Heart left ventricle (tissue), 16 donors: ENCODE measurements at regions not wholly inside any gene's neighbourhood (a gene's known extent, or its start where the extent isn't known, plus 50 kb on each side); places are given as distances from the start of the nearest gene placed in this dataset.
A peak's percentile ranks its signal among the peaks of the same experiment; 100 is the strongest.
"Not testable (repeated sequence)": the region's sequence is repeated elsewhere in the genome, so short reads cannot be mapped to it uniquely, and the experiment has no call there.

Source experiments
- ATAC-seq, 4 donors: fragments of 200-7000 bp; cut with Tn5 transposase; one replicate each; pipeline ENCODE4 v1.9.1; 2020 to 2022; ENCODE audit warnings: moderate library complexity in 4 of 4, mild to moderate bottlenecking in 3 of 4, moderate number of reproducible peaks in 1 of 4
- DNase-seq, 5 donors: peaks; one replicate each; pipeline ENCODE4 v3.0.0-alpha.2; 2020
- H3K27ac ChIP-seq, 12 donors: fragments of 200-600 bp; sonication (generic) in 4 of 12; one replicate each; pipeline versions ENCODE4 v1.5.0 to v1.8.0; 2016 to 2022; ENCODE audit warnings: mild to moderate bottlenecking in 2 of 12
- H3K27me3 ChIP-seq, 9 donors: fragments of 200-600 bp; sonication (generic) in 2 of 9; one replicate each; pipeline versions ENCODE4 v1.5.1 to v1.8.0; 2016 to 2022; ENCODE audit warnings: mild to moderate bottlenecking in 3 of 9
- H3K36me3 ChIP-seq, 9 donors: fragments of 200-600 bp; sonication (generic) in 2 of 9; one replicate each; pipeline versions ENCODE4 v1.5.0 to v1.8.0; 2018 to 2022; ENCODE audit warnings: mild to moderate bottlenecking in 2 of 9
- H3K4me1 ChIP-seq, 12 donors: fragments of 200-600 bp; sonication (generic) in 4 of 12; one replicate each; pipeline versions ENCODE4 v1.5.0 to v1.8.0; 2016 to 2022; ENCODE audit warnings: mild to moderate bottlenecking in 3 of 12
- H3K4me3 ChIP-seq, 12 donors: fragments of 200-600 bp; sonication (generic) in 4 of 12; one replicate each; pipeline versions ENCODE4 v1.5.0 to v1.8.0; 2017 to 2022; ENCODE audit warnings: mild to moderate bottlenecking in 9 of 12, moderate library complexity in 4 of 12
- H3K9me3 ChIP-seq, 12 donors: fragments of 200-600 bp; sonication (generic) in 4 of 12; one replicate each; pipeline versions ENCODE4 v1.5.0 to v1.8.0; 2016 to 2022; ENCODE audit warnings: mild to moderate bottlenecking in 1 of 12
- WGBS, 4 donors: extraction: QIAGEN DNeasy Blood & Tissue Kit in 2 of 4; methylation state at CpG; one replicate each; pipeline versions ENCODE4 v1.1.5 to v1.1.7; 2013 to 2018; 5-methylcytosine and 5-hydroxymethylcytosine counted together
- intact Hi-C, 10 donors: fragments of 100-400 bp; cut with DNase I; formaldehyde crosslinking; loops; one replicate each; pipeline versions ENCODE4 v1.11.1 to v1.14.2; 2022
- TF ChIP-seq, protein P1 (sequence below), 12 donors: fragments of 200-600 bp; sonication (generic) in 4 of 12; IDR thresholded peaks; one replicate each; pipeline versions ENCODE4 v1.5.0 to v1.8.0; 2018 to 2022; ENCODE audit warnings: antibody characterized with exemption in 12 of 12, mild to moderate bottlenecking in 5 of 12
- donor health status: ischemic (EF 13 %, LVEDD 7.1; RV severe dilation, severe dysfunction).
- donor health status: healthy with polysubstance abuse.
- donor health status: DM: no; HTN: yes; CAD: no.
- donor health status: DM: no; HTN: no; CAD: no.
- donor health status: ischemic (EF 25% LVEDD 6.9; RV normal size, moderate dysfunction).
- donor health status: ischemic (EF 25% LVEDD 5.7; RV mildly dilated, moderate dysfunction).
- donor health status: healthy.
- donor health status: DM: yes; HTN: yes; CAD: no.
- donor health status: ischemic (EF 35%, LVEDD 5.7; RV mildly dilated, moderate dysfunction).
- donor health status: nonischemic (EF 11% LVEDD 7.7; RV severe dilation, severe dysfunction).
- donor health status: DM: yes; HTN: yes; CAD: no.
- donor health status: PGD.
- donor health status: ischemic (EF 29% LVEDD 5.4; RV normal size, mild dysfunction).
- donor health status: nonischemic (EF 23%, LVEDD 6.1; RV moderate dilation, normal function).

DNA sequence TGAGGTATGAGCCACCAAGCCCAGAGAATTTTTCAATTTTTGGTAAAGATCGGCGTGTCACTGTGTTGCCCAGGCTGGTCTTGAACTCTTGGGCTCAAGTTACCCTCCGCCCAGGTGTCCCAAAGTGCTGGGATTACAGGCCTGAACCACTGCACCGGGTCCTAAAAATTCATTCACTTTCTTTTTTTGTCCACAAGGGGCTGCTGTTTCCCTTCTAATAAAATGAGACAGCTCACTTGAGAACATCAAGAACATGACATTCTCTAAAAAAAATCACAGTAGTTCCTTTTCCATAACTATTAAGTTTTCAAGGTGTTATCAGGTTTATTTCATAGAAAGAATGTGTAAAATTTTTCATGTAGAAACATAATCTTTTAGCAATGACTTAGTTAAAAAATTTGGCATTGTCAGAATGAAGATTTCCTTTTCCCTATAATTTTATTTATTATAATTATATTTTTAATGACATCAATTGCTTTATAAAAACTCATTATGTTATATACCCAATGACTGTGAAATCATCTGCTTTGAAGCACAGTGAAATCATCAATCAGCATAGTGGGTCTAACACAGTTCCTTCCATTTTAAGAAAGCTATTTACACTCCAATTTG lies 1723.8 kb upstream of the DEFB115 start:
- not testable (repeated sequence) for H3K9me3 ChIP-seq, ATAC-seq, H3K27ac ChIP-seq, H3K27me3 ChIP-seq, H3K4me1 ChIP-seq, H3K4me3 ChIP-seq, DNase-seq, H3K36me3 ChIP-seq
- TF ChIP-seq, protein P1, sequence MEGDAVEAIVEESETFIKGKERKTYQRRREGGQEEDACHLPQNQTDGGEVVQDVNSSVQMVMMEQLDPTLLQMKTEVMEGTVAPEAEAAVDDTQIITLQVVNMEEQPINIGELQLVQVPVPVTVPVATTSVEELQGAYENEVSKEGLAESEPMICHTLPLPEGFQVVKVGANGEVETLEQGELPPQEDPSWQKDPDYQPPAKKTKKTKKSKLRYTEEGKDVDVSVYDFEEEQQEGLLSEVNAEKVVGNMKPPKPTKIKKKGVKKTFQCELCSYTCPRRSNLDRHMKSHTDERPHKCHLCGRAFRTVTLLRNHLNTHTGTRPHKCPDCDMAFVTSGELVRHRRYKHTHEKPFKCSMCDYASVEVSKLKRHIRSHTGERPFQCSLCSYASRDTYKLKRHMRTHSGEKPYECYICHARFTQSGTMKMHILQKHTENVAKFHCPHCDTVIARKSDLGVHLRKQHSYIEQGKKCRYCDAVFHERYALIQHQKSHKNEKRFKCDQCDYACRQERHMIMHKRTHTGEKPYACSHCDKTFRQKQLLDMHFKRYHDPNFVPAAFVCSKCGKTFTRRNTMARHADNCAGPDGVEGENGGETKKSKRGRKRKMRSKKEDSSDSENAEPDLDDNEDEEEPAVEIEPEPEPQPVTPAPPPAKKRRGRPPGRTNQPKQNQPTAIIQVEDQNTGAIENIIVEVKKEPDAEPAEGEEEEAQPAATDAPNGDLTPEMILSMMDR (IDR thresholded peaks at IDR 0.05), result peak in 7 of 12 donors; percentile 13 to 46 (median 32)
- WGBS, 4 donors, result 29 to 40% (median 33%) methylated on average over 4 of the region's 4 CpGs
- intact Hi-C loops, result loop anchor here in 2 of 10 donors (10.0 kb wide), 2 partner anchors 89 to 1971 kb away; no protein-coding TSS in a partner anchor

DNA sequence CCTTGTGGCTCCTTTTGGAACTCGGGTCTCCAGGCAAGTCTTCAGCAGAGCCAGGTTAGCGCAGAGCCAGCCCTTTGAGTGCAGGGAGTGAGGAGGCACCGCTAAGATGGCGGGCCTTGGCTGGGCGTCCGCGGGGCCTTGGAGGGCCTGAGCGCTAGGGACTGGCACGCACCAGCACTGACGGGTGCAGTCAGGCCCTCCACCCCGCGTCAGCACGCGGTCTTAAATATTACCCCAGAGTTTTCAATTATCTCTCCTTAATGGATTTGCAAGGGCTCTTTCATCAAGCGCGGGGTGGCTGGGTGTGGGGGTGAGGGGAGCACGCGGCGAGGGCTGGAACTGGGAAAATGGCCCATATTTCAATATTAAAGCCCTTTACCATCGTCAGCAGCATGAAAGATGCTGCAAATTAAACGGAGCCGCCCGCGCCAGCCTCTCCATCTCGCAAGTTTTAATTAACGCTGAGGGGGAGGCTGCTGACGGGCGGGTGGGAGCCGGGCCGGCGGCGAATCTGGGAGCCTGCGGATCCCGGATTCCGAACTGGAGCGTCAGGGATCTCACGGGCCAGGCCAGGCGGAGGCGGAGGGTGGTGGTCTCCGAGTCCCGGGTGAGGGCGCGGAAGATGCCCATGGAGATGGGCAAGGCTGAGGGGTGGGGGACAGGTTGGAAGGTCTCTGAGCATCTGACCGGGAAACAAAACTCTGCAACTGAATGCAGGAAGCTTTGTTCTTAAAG lies 1690.4 kb upstream of the DEFB115 start:
- H3K4me3 ChIP-seq, DNase-seq, H3K4me1 ChIP-seq, H3K36me3 ChIP-seq, ATAC-seq, H3K27ac ChIP-seq, intact Hi-C loops, H3K9me3 ChIP-seq, H3K27me3 ChIP-seq: not testable (repeated sequence)
- 35 to 75% (median 57%) methylated on average over 36 to 44 of the region's 44 CpGs for WGBS, 4 donors

DNA sequence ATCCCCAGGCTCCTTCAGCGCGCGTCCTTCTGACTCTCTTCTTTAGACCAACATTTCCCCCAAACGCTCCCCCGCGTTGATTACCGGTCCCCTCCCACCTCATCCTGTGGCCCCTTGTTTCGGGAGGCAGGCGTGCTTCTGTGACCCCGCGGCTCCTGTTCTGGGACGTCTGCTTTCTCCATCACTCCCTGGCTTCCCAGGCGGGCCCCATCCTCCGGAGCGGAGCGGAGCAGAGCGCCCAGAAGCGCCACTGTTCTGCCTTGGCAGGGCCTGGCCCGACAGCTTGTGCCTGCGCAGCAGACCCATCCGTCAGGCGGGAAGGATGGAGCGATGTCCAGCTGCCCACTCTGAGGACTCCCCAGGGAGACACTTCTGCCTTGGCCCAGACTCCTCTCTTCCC lies 1689.8 kb upstream of the DEFB115 start:
- intact Hi-C loops, ATAC-seq, DNase-seq, H3K4me3 ChIP-seq, H3K27me3 ChIP-seq, H3K27ac ChIP-seq, H3K36me3 ChIP-seq, H3K4me1 ChIP-seq, H3K9me3 ChIP-seq: not testable (repeated sequence)
- 26 to 69% (median 49%) methylated on average over 23 of the region's 23 CpGs for WGBS, 4 donors

DNA sequence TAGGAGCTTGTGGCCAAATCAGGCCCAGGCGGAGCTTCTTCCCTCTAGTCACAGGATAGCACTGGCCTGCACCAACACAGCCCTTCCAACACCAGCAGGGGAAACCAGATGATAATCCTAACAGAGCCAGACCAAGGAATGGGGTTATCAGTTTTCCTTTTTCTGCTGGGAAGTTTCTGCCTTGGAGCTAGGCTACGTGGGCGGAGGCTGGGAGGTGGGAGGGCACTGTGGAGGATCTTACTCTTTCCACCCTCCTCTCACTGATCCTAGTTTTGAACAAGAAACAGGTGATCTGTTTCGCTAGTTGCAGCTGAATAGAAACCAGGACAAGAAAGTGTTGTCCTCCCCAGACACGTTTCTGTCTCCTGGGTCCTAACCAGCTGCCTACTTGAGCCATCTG lies 1687.3 kb upstream of the DEFB115 start:
- H3K27me3 ChIP-seq, H3K9me3 ChIP-seq, H3K4me1 ChIP-seq, DNase-seq, ATAC-seq, intact Hi-C loops, H3K4me3 ChIP-seq, H3K27ac ChIP-seq, H3K36me3 ChIP-seq: not testable (repeated sequence)
- WGBS, 4 donors, result 39 to 81% (median 60%) methylated on average over 4 to 5 of the region's 5 CpGs

DNA sequence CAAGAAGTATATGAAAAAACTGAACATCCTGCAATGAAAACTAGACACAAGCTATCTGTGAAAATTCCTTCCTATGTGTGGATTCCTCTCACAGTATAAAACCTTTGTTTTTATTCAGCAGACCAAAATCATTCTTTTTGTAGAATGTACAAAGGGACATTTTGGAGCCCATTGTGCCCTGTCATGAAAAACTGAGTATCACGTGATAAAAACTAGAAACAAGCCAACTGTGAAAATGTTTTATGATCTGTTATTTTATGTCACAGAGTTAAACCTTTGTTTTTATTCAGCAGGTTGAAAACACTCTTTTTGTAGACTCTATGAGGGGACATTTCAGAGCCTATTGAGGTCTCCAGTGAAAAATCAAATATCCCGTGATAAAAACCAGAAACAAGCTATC lies 1667.9 kb upstream of the DEFB115 start:
- H3K9me3 ChIP-seq, ATAC-seq, H3K27ac ChIP-seq, H3K4me3 ChIP-seq, H3K4me1 ChIP-seq, intact Hi-C loops, H3K36me3 ChIP-seq, H3K27me3 ChIP-seq, DNase-seq: not testable (repeated sequence)
- WGBS, 4 donors, result 59 to 72% (median 69%) methylated on average over 2 of the region's 2 CpGs

DNA sequence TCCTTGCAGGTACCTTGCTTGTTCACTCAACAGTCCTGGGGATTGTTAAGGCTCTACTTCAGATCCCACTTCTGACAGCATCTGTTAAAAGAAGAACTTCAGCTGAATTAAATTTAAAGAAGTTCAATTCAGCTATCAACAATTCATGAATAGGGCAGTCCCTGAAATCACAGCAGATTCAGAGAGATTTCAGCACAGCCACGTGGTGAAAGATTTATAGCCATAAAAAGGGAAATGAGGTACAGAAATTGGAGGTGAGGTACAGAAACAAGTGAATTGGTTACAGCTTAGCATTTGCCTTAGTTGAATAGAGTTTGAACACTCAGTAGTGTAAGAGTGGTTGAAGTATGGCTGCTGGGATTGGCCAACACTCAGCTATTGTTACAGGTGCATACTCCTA lies 1653.3 kb upstream of the DEFB115 start:
- ATAC-seq, DNase-seq, H3K27ac ChIP-seq, H3K4me3 ChIP-seq, H3K27me3 ChIP-seq, H3K36me3 ChIP-seq, intact Hi-C loops, H3K9me3 ChIP-seq, H3K4me1 ChIP-seq: not testable (repeated sequence)
- 3 to 12% (median 11%) methylated on average over 1 of the region's 1 CpG for WGBS, 4 donors

DNA sequence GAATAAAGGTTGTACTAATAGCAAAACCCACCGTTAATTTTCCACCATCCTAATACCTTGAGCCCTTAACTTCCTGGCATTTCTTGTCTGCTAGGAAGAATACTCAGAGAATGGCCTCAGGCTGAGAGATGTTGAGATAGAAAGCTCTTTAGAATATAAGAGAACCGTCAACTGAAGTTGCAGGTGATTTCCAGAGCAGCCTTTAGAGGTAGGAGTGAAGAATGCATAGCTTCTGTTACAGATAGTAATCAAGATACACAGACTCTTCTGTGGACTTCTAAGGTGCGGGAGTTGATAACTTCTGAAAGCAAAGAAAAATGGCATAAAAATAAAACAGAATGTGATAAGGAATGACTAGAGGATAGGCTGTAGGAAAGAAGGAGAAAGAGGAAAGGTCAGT lies 1651.3 kb upstream of the DEFB115 start:
- WGBS, 4 donors, result 49 to 69% (median 59%) methylated on average over 3 of the region's 3 CpGs
- intact Hi-C loops, result not testable (repeated sequence)

DNA sequence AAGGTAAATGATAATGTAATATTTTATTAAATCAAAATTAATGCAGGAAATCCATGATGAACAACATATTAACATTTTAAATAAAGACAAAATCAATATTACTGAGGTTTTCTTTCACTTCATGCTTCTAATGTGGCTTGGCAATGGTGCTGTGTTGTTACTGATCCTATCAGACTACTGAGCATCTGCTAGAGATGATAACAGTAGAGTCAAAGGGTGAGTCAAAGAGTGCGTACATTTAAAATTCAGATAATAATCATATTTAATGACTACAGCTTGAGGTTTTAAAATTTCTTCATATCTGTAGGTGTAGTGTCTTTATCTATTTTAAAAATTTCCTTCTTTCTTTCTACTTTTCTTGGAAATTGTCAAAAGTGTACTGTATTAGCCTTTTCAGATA lies 1628.1 kb upstream of the DEFB115 start:
- H3K36me3 ChIP-seq, H3K27me3 ChIP-seq, ATAC-seq, H3K9me3 ChIP-seq, intact Hi-C loops, H3K4me1 ChIP-seq, H3K27ac ChIP-seq, DNase-seq, H3K4me3 ChIP-seq: not testable (repeated sequence)
- 44 to 93% (median 89%) methylated on average over 1 of the region's 1 CpG for WGBS, 4 donors

More for the DNA sequence above, 1651.3 kb upstream of the DEFB115 start:
- not testable (repeated sequence) for DNase-seq, H3K4me1 ChIP-seq, H3K27me3 ChIP-seq, H3K27ac ChIP-seq, H3K4me3 ChIP-seq, ATAC-seq, H3K9me3 ChIP-seq, H3K36me3 ChIP-seq
